PC-9 (cell line): ENCODE measurements at regions not wholly inside any gene's neighbourhood (a gene's known extent, or its start where the extent isn't known, plus 50 kb on each side); places are given as distances from the start of the nearest gene placed in this dataset.

Source experiments
- EZH2 ChIP-seq: fragments of 200-600 bp; sonication (generic); IDR thresholded peaks from 2 replicates; pipeline ENCODE4 v1.8.0; 2017; ENCODE audit warnings: antibody characterized with exemption, low read depth
- TF ChIP-seq, protein P1 (sequence below): fragments of 200-600 bp; sonication (generic); conservative IDR thresholded peaks from 2 replicates; pipeline ENCODE4 v1.6.1; 2017; ENCODE audit warnings: mixed run types, antibody characterized with exemption, mild to moderate bottlenecking, moderate library complexity

DNA sequence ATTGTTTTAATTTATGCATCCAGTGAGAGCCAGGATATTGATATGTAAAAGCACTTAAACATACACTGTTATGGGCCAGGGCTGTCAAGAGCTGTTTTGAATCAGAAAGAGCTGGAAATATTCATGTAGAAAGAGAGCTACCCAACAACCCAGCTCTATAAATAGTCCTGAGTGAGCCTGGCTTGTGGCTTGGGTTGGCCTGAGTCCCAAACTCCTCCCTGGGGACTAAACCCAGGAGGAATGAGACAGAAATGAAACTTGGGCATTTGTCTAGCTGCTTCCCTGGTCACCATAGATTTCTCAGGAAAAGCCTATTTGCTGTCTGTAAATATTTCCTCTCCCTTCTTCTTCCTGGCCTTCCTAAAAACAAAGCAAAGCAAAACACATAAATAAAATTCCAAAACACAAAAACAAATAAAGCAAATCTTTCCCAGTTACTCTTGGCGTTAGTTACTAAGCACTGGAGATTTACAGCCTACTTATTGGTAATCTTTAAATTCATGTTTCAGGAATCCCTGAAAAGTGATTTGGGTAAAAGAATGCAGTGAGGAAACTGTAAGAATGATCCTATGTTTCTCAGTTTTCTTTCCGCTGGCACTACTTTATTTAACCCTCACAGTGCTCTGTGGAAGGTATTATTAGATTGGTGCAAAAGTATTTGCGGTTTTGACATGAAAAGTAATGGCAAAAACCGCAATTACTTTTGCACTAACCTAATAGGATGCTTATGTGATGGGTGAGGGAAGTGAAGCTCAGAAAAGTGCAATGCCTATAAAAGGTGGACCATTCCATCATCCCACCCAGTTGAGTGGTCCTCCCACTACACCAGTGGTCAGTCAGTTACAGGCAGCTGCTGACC is 111.8 kb downstream of the CARTPT start:
- no peak for TF ChIP-seq EZH2
- TF ChIP-seq, protein P1, sequence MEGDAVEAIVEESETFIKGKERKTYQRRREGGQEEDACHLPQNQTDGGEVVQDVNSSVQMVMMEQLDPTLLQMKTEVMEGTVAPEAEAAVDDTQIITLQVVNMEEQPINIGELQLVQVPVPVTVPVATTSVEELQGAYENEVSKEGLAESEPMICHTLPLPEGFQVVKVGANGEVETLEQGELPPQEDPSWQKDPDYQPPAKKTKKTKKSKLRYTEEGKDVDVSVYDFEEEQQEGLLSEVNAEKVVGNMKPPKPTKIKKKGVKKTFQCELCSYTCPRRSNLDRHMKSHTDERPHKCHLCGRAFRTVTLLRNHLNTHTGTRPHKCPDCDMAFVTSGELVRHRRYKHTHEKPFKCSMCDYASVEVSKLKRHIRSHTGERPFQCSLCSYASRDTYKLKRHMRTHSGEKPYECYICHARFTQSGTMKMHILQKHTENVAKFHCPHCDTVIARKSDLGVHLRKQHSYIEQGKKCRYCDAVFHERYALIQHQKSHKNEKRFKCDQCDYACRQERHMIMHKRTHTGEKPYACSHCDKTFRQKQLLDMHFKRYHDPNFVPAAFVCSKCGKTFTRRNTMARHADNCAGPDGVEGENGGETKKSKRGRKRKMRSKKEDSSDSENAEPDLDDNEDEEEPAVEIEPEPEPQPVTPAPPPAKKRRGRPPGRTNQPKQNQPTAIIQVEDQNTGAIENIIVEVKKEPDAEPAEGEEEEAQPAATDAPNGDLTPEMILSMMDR, result no peak
